Skeletal muscle tissue (tissue), 3 donors: ENCODE measurements at regions not wholly inside any gene's neighbourhood (a gene's known extent, or its start where the extent isn't known, plus 50 kb on each side); places are given as distances from the start of the nearest gene placed in this dataset.

Experiments used
- H3K27ac ChIP-seq: one replicate; pipeline ENCODE4 v1.7.0; 2013; ENCODE audit warnings: mild to moderate bottlenecking, low read depth, low read length, inconsistent platforms
- H3K27me3 ChIP-seq, 3 donors: one replicate each; pipeline ENCODE4 v1.7.0; 2013; ENCODE audit warnings: low read length in 3 of 3; ENCODE audit not compliant: control insufficient read depth in 3 of 3, insufficient read depth in 3 of 3
- H3K36me3 ChIP-seq, 3 donors: one replicate each; pipeline ENCODE4 v1.7.0; 2013; ENCODE audit warnings: low read length in 3 of 3; ENCODE audit not compliant: control insufficient read depth in 3 of 3, insufficient read depth in 3 of 3
- H3K4me1 ChIP-seq, 3 donors: one replicate each; pipeline ENCODE4 v1.7.0; 2013; ENCODE audit warnings: low read length in 3 of 3, mild to moderate bottlenecking in 3 of 3; ENCODE audit not compliant: control insufficient read depth in 3 of 3, insufficient read depth in 3 of 3
- H3K4me3 ChIP-seq, 3 donors: one replicate each; pipeline ENCODE4 v1.7.0; 2013; ENCODE audit warnings: low read length in 3 of 3
- H3K9ac ChIP-seq, 3 donors: one replicate each; pipeline ENCODE4 v1.7.0; 2013; ENCODE audit warnings: low read length in 3 of 3, mild to moderate bottlenecking in 3 of 3, moderate library complexity in 2 of 3, low read depth in 1 of 3
- H3K9me3 ChIP-seq, 3 donors: one replicate each; pipeline ENCODE4 v1.7.0; 2013; ENCODE audit warnings: low read length in 3 of 3; ENCODE audit not compliant: control insufficient read depth in 3 of 3
- donor health status: Osteomylitis.

DNA sequence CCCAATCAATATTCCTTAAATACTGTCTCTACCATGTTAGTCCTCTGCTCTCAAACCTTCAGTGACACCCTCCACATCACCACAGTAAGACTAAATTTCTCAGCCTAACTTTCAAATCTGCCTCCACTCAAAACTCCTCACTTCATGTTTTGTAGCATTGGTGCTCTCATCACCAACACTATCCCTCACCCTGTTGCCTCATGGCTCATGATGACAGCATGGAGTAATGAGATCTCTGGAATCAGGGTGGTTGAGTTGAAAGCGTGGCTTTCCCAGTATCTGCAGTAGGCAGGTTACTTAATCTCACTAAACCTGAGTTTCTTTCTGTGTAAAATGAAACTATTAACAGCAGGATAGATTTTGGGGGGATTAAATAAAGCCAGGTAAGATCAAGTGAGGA, 621.4 kb downstream of the NYAP2 start:
- Histone ChIP-seq H3K36me3 (no peaks in the 10 kb centered on the region), H3K4me3 (no peak overlapping the region), H3K9ac (no peak overlapping the region), H3K9me3 (no peaks in the 10 kb centered on the region), H3K4me1 (no peaks in the 10 kb centered on the region), H3K27me3 (no peaks in the 10 kb centered on the region), H3K27ac (no peak overlapping the region)

DNA sequence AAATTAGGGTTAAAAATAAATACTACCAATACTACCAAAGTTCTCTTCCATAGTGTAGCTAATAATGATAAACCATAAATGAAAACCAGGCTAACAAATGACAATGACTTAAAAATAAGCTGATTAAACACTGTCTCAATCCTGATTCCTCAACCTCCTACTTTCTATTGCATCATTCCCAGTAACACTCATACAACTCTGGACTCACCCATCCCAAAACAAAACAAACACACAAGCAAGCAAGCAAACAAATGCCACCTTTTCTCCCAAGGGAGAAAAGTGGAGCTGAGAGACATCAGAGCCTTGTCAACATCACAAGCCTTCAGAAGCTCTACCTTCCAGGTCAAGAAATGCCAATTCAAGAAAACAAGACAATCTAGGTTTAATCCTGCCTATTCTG, 620.7 kb downstream of the NYAP2 start:
- H3K4me3 ChIP-seq, result no peak overlapping the region
- no peaks in the 10 kb centered on the region for H3K36me3 ChIP-seq
- no peaks in the 10 kb centered on the region for H3K4me1 ChIP-seq
- no peak overlapping the region for H3K27ac ChIP-seq
- H3K9me3 ChIP-seq, result no peaks in the 10 kb centered on the region
- H3K9ac ChIP-seq, result no peak overlapping the region
- H3K27me3 ChIP-seq, result no peaks in the 10 kb centered on the region

DNA sequence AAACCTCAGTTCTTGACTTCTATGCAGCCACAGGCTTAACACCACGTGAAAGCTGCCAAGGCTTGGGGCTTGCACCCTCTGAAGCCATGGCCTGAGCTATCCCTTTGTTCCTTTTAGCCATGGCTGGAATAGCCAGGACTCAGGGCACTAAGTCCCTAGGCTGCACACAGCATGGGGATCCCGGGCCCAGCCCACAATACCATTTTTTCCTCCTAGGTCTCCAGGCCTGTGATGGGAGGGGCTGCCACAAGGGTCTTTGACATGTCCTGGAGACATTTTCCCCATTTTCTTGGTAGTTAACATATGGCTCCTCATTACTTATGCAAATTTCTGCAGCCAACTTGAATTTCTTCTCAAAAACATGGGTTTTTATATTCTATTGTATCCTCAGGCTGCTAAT, 619.1 kb downstream of the NYAP2 start:
- no peaks in the 10 kb centered on the region for H3K4me1 ChIP-seq
- no peak overlapping the region for H3K9ac ChIP-seq
- no peaks in the 10 kb centered on the region for H3K9me3 ChIP-seq
- H3K27ac ChIP-seq, result no peak overlapping the region
- H3K36me3 ChIP-seq, result no peaks in the 10 kb centered on the region
- no peak overlapping the region for H3K4me3 ChIP-seq
- H3K27me3 ChIP-seq, result no peaks in the 10 kb centered on the region

DNA sequence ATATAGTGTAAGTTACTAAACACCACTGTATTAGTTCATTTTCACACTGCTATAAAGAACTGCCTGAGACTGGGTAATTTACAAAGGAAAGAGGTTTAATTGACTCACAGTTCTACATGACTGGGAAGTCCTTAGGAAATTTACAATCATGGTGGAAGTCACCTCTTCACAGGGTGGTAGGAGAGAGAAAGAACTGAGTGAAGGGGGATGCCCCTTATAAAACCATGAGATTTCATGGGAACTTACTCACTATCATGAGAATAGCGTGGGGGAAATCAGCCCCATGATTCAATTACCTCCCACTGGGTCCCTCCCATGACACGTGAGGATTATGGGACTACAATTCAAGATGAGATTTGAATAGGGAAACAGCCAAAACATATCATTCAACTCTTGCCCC, 618.0 kb downstream of the NYAP2 start:
- no peaks in the 10 kb centered on the region for H3K27me3 ChIP-seq
- no peaks in the 10 kb centered on the region for H3K36me3 ChIP-seq
- no peaks in the 10 kb centered on the region for H3K9me3 ChIP-seq
- no peak overlapping the region for H3K27ac ChIP-seq
- H3K9ac ChIP-seq, result no peak overlapping the region
- no peaks in the 10 kb centered on the region for H3K4me1 ChIP-seq
- H3K4me3 ChIP-seq, result no peak overlapping the region

DNA sequence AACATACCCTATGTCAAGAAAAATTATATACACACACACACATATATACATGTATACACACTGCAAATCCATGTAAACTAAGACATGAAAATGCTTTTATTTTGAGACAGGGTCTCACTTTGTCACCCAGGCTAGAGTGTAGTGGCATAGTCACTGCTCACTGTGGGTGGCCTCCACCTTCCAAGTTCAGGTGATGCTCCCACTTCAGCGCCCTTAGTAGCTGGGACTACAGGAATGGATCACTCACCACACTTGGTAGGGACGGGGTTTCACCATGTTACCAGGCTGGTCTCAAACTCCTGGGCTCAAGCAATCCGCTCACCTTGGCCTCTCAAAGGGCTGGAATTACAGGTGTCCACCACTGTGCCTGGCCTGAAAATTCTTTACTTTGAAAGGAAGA, 617.6 kb downstream of the NYAP2 start:
- Histone ChIP-seq H3K27me3 (no peaks in the 10 kb centered on the region), H3K4me3 (no peak overlapping the region), H3K9me3 (no peaks in the 10 kb centered on the region), H3K9ac (no peak overlapping the region), H3K4me1 (no peaks in the 10 kb centered on the region), H3K36me3 (no peaks in the 10 kb centered on the region), H3K27ac (no peak overlapping the region)

DNA sequence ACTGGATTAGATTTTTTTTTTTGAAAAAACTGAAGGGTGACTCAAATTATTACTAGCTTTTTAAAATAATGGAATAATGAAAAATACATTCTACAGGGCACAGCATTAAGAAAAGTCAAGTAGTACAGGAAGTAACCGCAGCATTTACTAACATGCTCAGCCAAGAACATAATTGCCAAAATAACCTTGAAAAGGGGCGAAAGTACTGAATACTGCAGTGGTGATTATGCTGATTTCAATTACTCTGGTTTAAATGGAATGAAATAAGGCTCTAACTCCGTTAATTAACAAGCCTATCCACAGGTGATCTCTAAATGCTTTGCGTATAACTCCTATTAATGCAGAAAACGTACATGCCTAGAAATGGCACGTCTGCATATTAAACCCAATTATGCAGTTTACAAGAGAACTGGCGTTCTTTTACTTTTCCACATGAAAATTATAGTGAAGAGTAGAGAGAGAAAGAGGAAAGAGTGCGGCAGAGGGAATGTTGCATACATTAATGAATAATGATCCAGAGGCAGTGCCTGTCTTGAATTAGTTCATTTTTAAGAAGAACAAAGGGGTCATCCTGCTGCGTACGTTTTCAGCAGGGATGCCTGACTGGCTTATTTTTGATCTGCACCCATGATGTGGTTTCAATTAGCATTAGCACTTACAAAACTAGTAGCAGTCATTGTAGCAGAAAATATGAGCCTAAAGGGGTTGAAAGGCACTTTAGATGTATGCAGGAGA, 612.4 kb downstream of the NYAP2 start:
- no peak overlapping the region for H3K27ac ChIP-seq
- no peaks in the 10 kb centered on the region for H3K4me1 ChIP-seq
- H3K27me3 ChIP-seq, result no peaks in the 10 kb centered on the region
- no peaks in the 10 kb centered on the region for H3K9me3 ChIP-seq
- H3K36me3 ChIP-seq, result no peaks in the 10 kb centered on the region
- H3K9ac ChIP-seq, result no peak overlapping the region
- no peak overlapping the region for H3K4me3 ChIP-seq

DNA sequence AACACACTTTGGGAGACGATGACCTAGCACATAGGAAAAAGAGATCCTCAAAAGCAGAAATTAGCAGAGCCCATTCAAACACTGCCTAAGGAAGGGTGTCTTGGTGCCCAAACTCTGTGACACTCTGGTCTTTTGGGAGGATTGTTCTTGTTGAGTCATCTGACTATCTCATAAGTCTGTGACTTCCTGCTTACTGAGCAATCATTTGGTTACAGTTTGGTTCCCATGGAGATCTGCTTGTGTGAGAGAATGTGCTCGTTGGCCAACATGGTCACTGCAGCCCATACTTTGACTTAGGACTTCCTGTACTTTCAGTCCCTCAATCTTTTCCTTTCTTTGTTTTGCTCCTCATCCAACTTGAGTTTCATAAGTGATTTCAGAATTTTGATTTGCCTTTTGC, 602.9 kb downstream of the NYAP2 start:
- no peaks in the 10 kb centered on the region for H3K36me3 ChIP-seq
- no peaks in the 10 kb centered on the region for H3K27me3 ChIP-seq
- no peak overlapping the region for H3K4me3 ChIP-seq
- H3K9me3 ChIP-seq, result no peaks in the 10 kb centered on the region
- H3K9ac ChIP-seq, result no peak overlapping the region
- H3K27ac ChIP-seq, result no peak overlapping the region
- H3K4me1 ChIP-seq, result no peaks in the 10 kb centered on the region

DNA sequence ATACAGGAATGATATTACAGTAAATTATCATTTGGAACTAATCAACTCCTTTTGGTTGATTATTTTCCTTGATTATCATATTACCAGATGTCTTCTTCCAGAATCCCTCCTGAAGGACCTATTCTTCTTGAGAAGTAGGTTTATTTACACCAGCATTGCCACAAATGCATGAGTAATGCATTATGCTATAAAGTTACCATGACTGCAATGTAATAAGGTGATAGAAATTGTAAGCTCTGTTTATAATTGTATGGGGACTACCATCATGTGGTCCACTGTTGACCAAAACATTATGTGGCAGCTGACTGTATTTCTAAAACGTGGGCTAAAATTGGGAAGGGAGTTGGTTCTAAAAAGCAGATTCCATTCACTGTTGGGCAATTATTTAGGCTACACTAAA, 602.2 kb downstream of the NYAP2 start:
- Histone ChIP-seq H3K27ac (no peak overlapping the region), H3K4me1 (no peaks in the 10 kb centered on the region), H3K9ac (no peak overlapping the region), H3K9me3 (no peaks in the 10 kb centered on the region), H3K27me3 (no peaks in the 10 kb centered on the region), H3K4me3 (no peak overlapping the region), H3K36me3 (no peaks in the 10 kb centered on the region)

DNA sequence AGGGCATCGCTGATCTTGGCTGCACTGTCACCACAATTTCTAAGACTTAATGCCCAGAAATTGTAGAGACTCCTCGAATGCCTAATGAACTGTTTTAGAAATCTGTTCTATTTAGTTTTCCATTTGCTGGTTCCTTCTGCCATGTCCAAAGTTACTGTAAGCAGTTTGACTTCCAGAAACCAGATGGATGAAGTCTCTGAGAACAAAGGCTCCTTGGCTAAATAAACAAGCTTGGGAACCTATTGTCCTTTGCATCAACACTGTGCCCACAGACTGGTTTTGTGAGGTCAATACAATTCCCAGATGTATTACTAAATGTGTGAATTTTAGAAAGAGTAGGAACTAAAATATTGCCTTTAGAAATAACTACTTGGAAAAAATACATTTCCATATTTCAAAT, 600.2 kb downstream of the NYAP2 start:
- Histone ChIP-seq H3K36me3 (no peaks in the 10 kb centered on the region), H3K9me3 (no peaks in the 10 kb centered on the region), H3K4me3 (no peak overlapping the region), H3K27me3 (no peaks in the 10 kb centered on the region), H3K4me1 (no peaks in the 10 kb centered on the region), H3K27ac (no peak overlapping the region), H3K9ac (no peak overlapping the region)

DNA sequence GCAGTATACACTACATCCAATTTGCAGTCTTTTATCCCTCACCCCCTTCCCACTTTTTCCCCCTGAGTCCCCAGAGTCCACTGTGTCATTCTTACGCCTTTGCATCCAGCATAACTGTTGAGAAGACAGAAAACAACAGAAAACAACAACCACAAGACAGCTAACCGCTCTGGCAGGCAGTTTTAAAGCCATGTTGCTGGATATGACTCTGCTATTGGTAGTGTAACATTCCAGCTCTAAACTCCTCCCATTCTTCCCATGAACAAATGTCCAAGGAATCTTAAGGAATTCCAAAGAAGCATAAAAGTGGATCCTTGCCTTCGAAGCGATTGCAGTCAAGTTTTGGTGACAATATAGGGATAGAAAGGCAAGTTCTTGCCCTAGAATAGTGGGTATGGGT, 599.1 kb downstream of the NYAP2 start:
- no peaks in the 10 kb centered on the region for H3K9me3 ChIP-seq

More for the DNA sequence above, 599.1 kb downstream of the NYAP2 start:
- H3K4me3 ChIP-seq, result no peak overlapping the region
- H3K27me3 ChIP-seq, result no peaks in the 10 kb centered on the region
- no peaks in the 10 kb centered on the region for H3K36me3 ChIP-seq
- H3K9ac ChIP-seq, result no peak overlapping the region
- H3K27ac ChIP-seq, result no peak overlapping the region
- no peaks in the 10 kb centered on the region for H3K4me1 ChIP-seq
